IMR-90 (cell line): ENCODE measurements at regions not wholly inside any gene's neighbourhood (a gene's known extent, or its start where the extent isn't known, plus 50 kb on each side); places are given as distances from the start of the nearest gene placed in this dataset.
A peak's percentile ranks its signal among the peaks of the same experiment; 100 is the strongest.

Experiments
- ATAC-seq: fragments of 200-7000 bp; cut with Tn5 transposase; 2 replicates; pipeline ENCODE4 v1.9.1; 2020; ENCODE audit warnings: low read depth, mild to moderate bottlenecking, moderate library complexity
- BruUV-seq: library from RNA; stranded (reverse); fragments of 400-500 nt; replicated peaks from 2 replicates; lab custom pipeline; 2021; lab: Mats Ljungman, UMichigan
- CTCF ChIA-PET: fragments of 300-600 bp; formaldehyde crosslinking; extraction: SDS; loops from one replicate; lab custom pipeline; 2021; ENCODE audit warnings: antibody characterized with exemption; lab: Yijun Ruan, JAX
- POLR2A ChIA-PET: fragments of 300-600 bp; sonication (Branson Sonifier 250); formaldehyde crosslinking; loops from one replicate; lab custom pipeline; 2022; ENCODE audit warnings: antibody characterized with exemption; ENCODE audit not compliant: unreplicated experiment; lab: Charles Lee
- DNase-seq: peaks from one replicate; pipeline ENCODE4 v3.0.0; 2013
- H2AFZ ChIP-seq: replicated peaks from 2 replicates; pipeline ENCODE3; 2013; ENCODE audit warnings: low read length, mild to moderate bottlenecking; ENCODE audit not compliant: poor library complexity
- H2AK5ac ChIP-seq: 2 replicates; pipeline ENCODE4 v1.6.1; 2013; ENCODE audit warnings: low read depth, low read length, inconsistent platforms
- H2AK9ac ChIP-seq: replicated peaks from 2 replicates; pipeline ENCODE3; 2013; ENCODE audit warnings: mild to moderate bottlenecking, low read depth, low read length, moderate library complexity; ENCODE audit not compliant: poor library complexity
- H2BK120ac ChIP-seq: 2 replicates; pipeline ENCODE4 v1.6.1; 2013; ENCODE audit warnings: low read depth, low read length, inconsistent platforms
- H2BK15ac ChIP-seq: 3 replicates; pipeline ENCODE4 v1.6.1; 2013; ENCODE audit warnings: low read depth, low read length, inconsistent platforms
- H2BK20ac ChIP-seq: 2 replicates; pipeline ENCODE4 v1.6.1; 2013; ENCODE audit warnings: low read depth, mild to moderate bottlenecking, inconsistent platforms, low read length, moderate library complexity
- H2BK5ac ChIP-seq: 2 replicates; pipeline ENCODE4 v1.6.1; 2013; ENCODE audit warnings: mild to moderate bottlenecking, low read depth, low read length, inconsistent platforms; ENCODE audit not compliant: poor library complexity, severe bottlenecking
- H3K14ac ChIP-seq: replicated peaks from 2 replicates; pipeline ENCODE4 v1.6.1; 2013; ENCODE audit warnings: low read depth, low read length, inconsistent platforms
- H3K18ac ChIP-seq: 2 replicates; pipeline ENCODE4 v1.6.1; 2013; ENCODE audit warnings: low read depth, low read length, control low read depth
- H3K23ac ChIP-seq: 2 replicates; pipeline ENCODE4 v1.6.1; 2013; ENCODE audit warnings: low read depth, low read length, inconsistent platforms
- H3K27ac ChIP-seq: 2 replicates; pipeline ENCODE4 v1.5.1; 2013; ENCODE audit warnings: mild to moderate bottlenecking, control low read depth, low read length; ENCODE audit not compliant: insufficient read depth
- H3K27me3 ChIP-seq: 2 replicates; pipeline ENCODE4 v1.6.1; 2013; ENCODE audit warnings: low read length; ENCODE audit not compliant: control insufficient read depth, insufficient read depth
- H3K36me3 ChIP-seq: 2 replicates; pipeline ENCODE4 v1.6.1; 2013; ENCODE audit warnings: low read length, mixed read lengths; ENCODE audit not compliant: control insufficient read depth, insufficient read depth
- H3K4ac ChIP-seq: 2 replicates; pipeline ENCODE4 v1.6.1; 2013; ENCODE audit warnings: low read depth, low read length, inconsistent platforms
- H3K4me1 ChIP-seq: 2 replicates; pipeline ENCODE4 v1.6.1; 2013; ENCODE audit warnings: low read length, mixed read lengths; ENCODE audit not compliant: control insufficient read depth, insufficient read depth
- H3K4me2 ChIP-seq: 2 replicates; pipeline ENCODE4 v1.6.1; 2013; ENCODE audit warnings: low read depth, mild to moderate bottlenecking, control low read depth, low read length, moderate library complexity
- H3K4me3 ChIP-seq: 2 replicates; pipeline ENCODE4 v1.5.1; 2013; ENCODE audit warnings: low read depth, mild to moderate bottlenecking, control low read depth, low read length, moderate library complexity; ENCODE audit not compliant: insufficient read depth
- H3K56ac ChIP-seq: 2 replicates; pipeline ENCODE4 v1.6.1; 2013; ENCODE audit warnings: low read length, inconsistent platforms; ENCODE audit not compliant: insufficient read depth; ENCODE audit errors: extremely low read depth
- H3K79me1 ChIP-seq, 2 experiments: 2 replicates each; pipeline ENCODE4 v1.6.1; 2013; ENCODE audit warnings: low read length in 2 of 2, inconsistent platforms in 1 of 2, low read depth in 1 of 2
- H3K9ac ChIP-seq: 2 replicates; pipeline ENCODE4 v1.6.1; 2013; ENCODE audit warnings: low read depth, low read length, control low read depth
- H3K9me1 ChIP-seq: 2 replicates; pipeline ENCODE4 v1.6.1; 2013; ENCODE audit warnings: low read length, inconsistent platforms; ENCODE audit not compliant: insufficient read depth
- H3K9me3 ChIP-seq: 2 replicates; pipeline ENCODE4 v1.6.1; 2013; ENCODE audit warnings: low read length; ENCODE audit not compliant: control insufficient read depth, insufficient read depth
- H4K20me1 ChIP-seq: 2 replicates; pipeline ENCODE4 v1.6.1; 2013; ENCODE audit warnings: low read length, inconsistent platforms; ENCODE audit not compliant: insufficient read depth
- H4K5ac ChIP-seq: 2 replicates; pipeline ENCODE4 v1.6.1; 2013; ENCODE audit warnings: mild to moderate bottlenecking, low read depth, low read length, control low read depth
- H4K8ac ChIP-seq, 2 experiments: 2 replicates each; pipeline ENCODE4 v1.6.1; 2013; ENCODE audit warnings: low read depth in 2 of 2, low read length in 2 of 2, control low read depth in 1 of 2, inconsistent platforms in 1 of 2
- H4K91ac ChIP-seq: 2 replicates; pipeline ENCODE4 v1.6.1; 2013; ENCODE audit warnings: low read depth, low read length, inconsistent platforms; ENCODE audit not compliant: insufficient read depth
- BHLHE40 ChIP-seq: fragments of 150-350 bp; IDR thresholded peaks from 2 replicates; pipeline ENCODE4 v1.6.1; 2016; ENCODE audit warnings: mild to moderate bottlenecking, low read depth, low read length
- CEBPB ChIP-seq: IDR thresholded peaks from 2 replicates; pipeline ENCODE4 v1.6.1; 2012; ENCODE audit warnings: low read depth, low read length, improper control_type of control experiment
- CHD1 ChIP-seq: IDR thresholded peaks from 2 replicates; pipeline ENCODE4 v1.6.1; 2012; ENCODE audit warnings: low read depth, low read length, improper control_type of control experiment
- CTCF ChIP-seq: conservative IDR thresholded peaks from 2 replicates; pipeline ENCODE4 v1.5.1; 2012; ENCODE audit warnings: mild to moderate bottlenecking, low read depth, low read length, improper control_type of control experiment
- ELK1 ChIP-seq: fragments of 150-350 bp; IDR thresholded peaks from 2 replicates; pipeline ENCODE4 v1.6.1; 2016; ENCODE audit warnings: low read depth, mild to moderate bottlenecking, low read length, moderate library complexity, borderline replicate concordance
- FOS ChIP-seq: fragments of 150-350 bp; IDR thresholded peaks from 2 replicates; pipeline ENCODE4 v1.6.1; 2016; ENCODE audit warnings: low read depth, low read length
- MAFK ChIP-seq: IDR thresholded peaks from 2 replicates; pipeline ENCODE4 v1.6.1; 2012; ENCODE audit warnings: low read depth, low read length, improper control_type of control experiment
- MAZ ChIP-seq: IDR thresholded peaks from 2 replicates; pipeline ENCODE4 v1.6.1; 2012; ENCODE audit warnings: low read depth, mild to moderate bottlenecking, low read length, improper control_type of control experiment, moderate library complexity, borderline replicate concordance
- MXI1 ChIP-seq: IDR thresholded peaks from 2 replicates; pipeline ENCODE4 v1.6.1; 2012; ENCODE audit warnings: low read depth, mild to moderate bottlenecking, low read length, moderate library complexity, borderline replicate concordance
- NFE2L2 ChIP-seq: fragments of 150-350 bp; IDR thresholded peaks from 2 replicates; pipeline ENCODE4 v1.6.1; 2016; ENCODE audit warnings: low read depth, mild to moderate bottlenecking, low read length
- POLR2A ChIP-seq: IDR thresholded peaks from 2 replicates; pipeline ENCODE4 v1.6.1; 2012; ENCODE audit warnings: mild to moderate bottlenecking, low read depth, low read length
- RAD21 ChIP-seq: IDR thresholded peaks from 2 replicates; pipeline ENCODE4 v1.6.1; 2012; ENCODE audit warnings: low read length, improper control_type of control experiment
- RCOR1 ChIP-seq: IDR thresholded peaks from 2 replicates; pipeline ENCODE4 v1.6.1; 2012; ENCODE audit warnings: mild to moderate bottlenecking, low read length, improper control_type of control experiment; ENCODE audit not compliant: insufficient replicate concordance
- RFX5 ChIP-seq: IDR thresholded peaks from 2 replicates; pipeline ENCODE4 v1.8.0; 2012; ENCODE audit warnings: low read depth, mild to moderate bottlenecking, low read length, moderate library complexity
- SMC3 ChIP-seq: fragments of 150-350 bp; IDR thresholded peaks from 2 replicates; pipeline ENCODE4 v1.6.1; 2016; ENCODE audit warnings: low read depth, mild to moderate bottlenecking, antibody characterized with exemption, low read length, moderate library complexity
- USF2 ChIP-seq: fragments of 150-350 bp; IDR thresholded peaks from 2 replicates; pipeline ENCODE4 v1.6.1; 2017; ENCODE audit warnings: mild to moderate bottlenecking, antibody characterized with exemption, low read length, low read depth
- WGBS, 2 experiments: methylation state at CpG; one replicate each; pipeline versions ENCODE4 v1.1.5 to v1.1.7; 2013; ENCODE audit warnings: missing lambda C conversion rate in 2 of 2; ENCODE audit not compliant: insufficient read length in 1 of 2; ENCODE audit errors: extremely low coverage in 2 of 2; 5-methylcytosine and 5-hydroxymethylcytosine counted together
- dilution Hi-C: fragments of 300-500 bp; cut with HindIII; formaldehyde crosslinking; loops from one replicate; pipeline ENCODE4 v1.14.3; 2018; ENCODE audit warnings: low sequenced_read_pairs; ENCODE audit not compliant: unreplicated experiment
- in situ Hi-C: fragments of 300-500 bp; cut with MboI; formaldehyde crosslinking; loops from 3 replicates; pipeline ENCODE4 v1.14.3; 2019; ENCODE audit warnings: low sequenced_read_pairs, inconsistent platforms, mixed read lengths
- intact Hi-C: fragments of 100-400 bp; cut with micrococcal nuclease; formaldehyde crosslinking; loops from 2 replicates; pipeline ENCODE4 v1.10.0; 2022

- Histone ChIP-seq H3K27ac (no peak overlapping the region), H3K4me2 (no peak overlapping the region), H3K4ac (no peak overlapping the region), H3K4me3 (no peak overlapping the region), H3K27me3 (no peaks in the 10 kb centered on the region), H3K9ac (no peak overlapping the region), H2BK5ac (no peak overlapping the region), H2AFZ (no peak overlapping the region), H3K36me3 (no peaks in the 10 kb centered on the region), H2AK9ac (no peak overlapping the region), H3K79me1 (no peaks in the 10 kb centered on the region), H4K8ac (no peak overlapping the region), H4K5ac (no peak overlapping the region), H3K18ac (no peak overlapping the region), H3K23ac (no peak overlapping the region), H3K14ac (no peak overlapping the region), H2BK15ac (no peak overlapping the region), H2BK20ac (no peak overlapping the region), H3K56ac (no peak overlapping the region), H2BK120ac (no peak overlapping the region), H3K4me1 (no peaks in the 10 kb centered on the region), H4K91ac (no peak overlapping the region), H4K20me1 (no peaks in the 10 kb centered on the region), H2AK5ac (no peak overlapping the region), H3K9me1 (no peaks in the 10 kb centered on the region), H3K9me3 (no peaks in the 10 kb centered on the region; the same call in 1 of the 2 replicates)
- in situ Hi-C loops (no loop called here), intact Hi-C loops (no loop called here), dilution Hi-C loops (no loop called here)
- no TSS peak for BruUV-seq
- no CpG with 5 or more reads among the region's 2 CpGs for WGBS, 2 experiments
- DNase-seq (peak; percentile 44), ATAC-seq (peak; percentile 92)
- ChIA-PET CTCF (no interaction called here), POLR2A (no interaction called here)
- TF ChIP-seq CTCF, result no peak
- TF ChIP-seq RCOR1, result no peak
- no peak for TF ChIP-seq FOS
- TF ChIP-seq ELK1, result no peak
- no peak for TF ChIP-seq MAFK
- no peak for TF ChIP-seq BHLHE40
- TF ChIP-seq RFX5, result no peak
- no peak for TF ChIP-seq RAD21
- no peak for TF ChIP-seq MXI1
- TF ChIP-seq CEBPB, result no peak
- TF ChIP-seq MAZ, result no peak
- no peak for TF ChIP-seq SMC3
- TF ChIP-seq CHD1, result no peak
- no peak for TF ChIP-seq POLR2A
- TF ChIP-seq NFE2L2, result no peak
- TF ChIP-seq USF2, result no peak
Measured at GRCh38 chr11:23143022-23143421, 282.7 kb upstream of the CCDC179 start.
